Tibial nerve (tissue), 4 donors: ENCODE measurements at regions not wholly inside any gene's neighbourhood (a gene's known extent, or its start where the extent isn't known, plus 50 kb on each side); places are given as distances from the start of the nearest gene placed in this dataset.

Source experiments
- EP300 ChIP-seq, 2 donors: sonication (generic); formaldehyde crosslinking; IDR thresholded peaks; one replicate each; pipeline ENCODE4 v1.6.1; 2017; ENCODE audit warnings: antibody characterized with exemption in 2 of 2, mild to moderate bottlenecking in 1 of 2
- POLR2A ChIP-seq, 2 donors: fragments of 450-650 bp; IDR thresholded peaks; one replicate each; pipeline ENCODE4 v1.6.1; 2017; ENCODE audit warnings: antibody characterized with exemption in 2 of 2, mild to moderate bottlenecking in 2 of 2, moderate library complexity in 2 of 2
- TF ChIP-seq, protein P1 (sequence below), 5 experiments: fragments of 200-600 bp in 3 of 5; fragments of 450-650 bp in 2 of 5; sonication (generic) in 3 of 5; IDR thresholded peaks; one replicate each; pipeline ENCODE4 v1.5.1; 2016 to 2019; ENCODE audit warnings: antibody characterized with exemption in 5 of 5, mild to moderate bottlenecking in 3 of 5, moderate library complexity in 2 of 5

DNA sequence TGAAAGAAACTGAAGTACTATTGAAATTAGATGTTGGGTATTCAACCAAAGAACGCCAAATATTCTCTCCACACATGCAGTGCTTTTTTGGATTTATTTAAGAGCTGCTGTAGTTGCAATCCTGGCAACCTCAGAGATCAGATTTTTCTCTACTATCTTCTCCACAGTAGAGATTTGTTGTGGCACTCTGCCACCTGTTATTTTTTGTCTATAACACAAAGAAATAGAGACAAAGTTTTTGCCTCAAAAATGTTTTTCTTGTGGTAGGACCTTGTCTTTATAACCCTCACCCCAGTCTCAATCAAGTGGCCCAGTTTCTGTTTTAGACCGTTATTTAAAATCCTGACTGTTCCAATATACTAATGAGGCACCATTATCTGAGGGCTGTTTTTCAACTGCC, 79.4 kb downstream of the SCG2 start:
- TF ChIP-seq POLR2A (IDR thresholded peaks at IDR 0.05) (no peak), EP300 (IDR thresholded peaks at IDR 0.05) (no peak)
- TF ChIP-seq, protein P1, sequence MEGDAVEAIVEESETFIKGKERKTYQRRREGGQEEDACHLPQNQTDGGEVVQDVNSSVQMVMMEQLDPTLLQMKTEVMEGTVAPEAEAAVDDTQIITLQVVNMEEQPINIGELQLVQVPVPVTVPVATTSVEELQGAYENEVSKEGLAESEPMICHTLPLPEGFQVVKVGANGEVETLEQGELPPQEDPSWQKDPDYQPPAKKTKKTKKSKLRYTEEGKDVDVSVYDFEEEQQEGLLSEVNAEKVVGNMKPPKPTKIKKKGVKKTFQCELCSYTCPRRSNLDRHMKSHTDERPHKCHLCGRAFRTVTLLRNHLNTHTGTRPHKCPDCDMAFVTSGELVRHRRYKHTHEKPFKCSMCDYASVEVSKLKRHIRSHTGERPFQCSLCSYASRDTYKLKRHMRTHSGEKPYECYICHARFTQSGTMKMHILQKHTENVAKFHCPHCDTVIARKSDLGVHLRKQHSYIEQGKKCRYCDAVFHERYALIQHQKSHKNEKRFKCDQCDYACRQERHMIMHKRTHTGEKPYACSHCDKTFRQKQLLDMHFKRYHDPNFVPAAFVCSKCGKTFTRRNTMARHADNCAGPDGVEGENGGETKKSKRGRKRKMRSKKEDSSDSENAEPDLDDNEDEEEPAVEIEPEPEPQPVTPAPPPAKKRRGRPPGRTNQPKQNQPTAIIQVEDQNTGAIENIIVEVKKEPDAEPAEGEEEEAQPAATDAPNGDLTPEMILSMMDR (IDR thresholded peaks at IDR 0.05) = no peak
